ENCODE measurements at regions not wholly inside any gene's neighbourhood (a gene's known extent, or its start where the extent isn't known, plus 50 kb on each side); places are given as distances from the start of the nearest gene placed in this dataset.

DNA sequence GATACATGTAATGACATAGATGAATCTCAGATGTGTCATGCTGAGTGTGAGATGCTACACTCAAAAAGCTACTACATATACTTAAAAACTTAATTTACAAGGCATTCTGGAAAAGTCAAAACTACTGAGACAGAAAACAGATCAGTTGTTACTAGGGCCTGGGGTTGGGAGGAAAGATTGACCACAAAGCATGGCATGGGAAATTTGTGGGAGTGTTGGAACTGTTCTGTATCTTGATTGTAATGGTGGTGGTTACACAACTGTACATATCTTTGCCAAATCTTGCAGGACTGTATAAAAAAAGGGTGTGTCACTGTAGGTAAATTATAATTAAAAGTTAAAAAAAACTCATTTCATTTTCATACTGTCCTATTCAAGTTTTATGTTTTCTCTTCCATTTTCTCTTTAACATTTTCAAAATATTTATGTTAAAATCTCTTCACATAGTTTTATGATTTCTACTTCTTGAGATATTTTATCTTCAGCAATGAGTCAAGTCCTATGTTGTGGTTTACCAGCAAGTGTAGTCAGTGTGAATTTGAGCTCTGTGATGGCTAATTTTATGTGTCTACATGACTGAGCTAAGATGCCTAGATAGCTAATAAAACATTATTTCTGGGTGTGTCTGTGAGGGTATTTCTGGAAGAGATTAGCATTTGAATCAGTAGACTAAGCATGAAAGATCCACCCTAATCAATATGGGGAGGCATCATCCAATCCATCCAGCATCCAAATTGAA, 58.6 kb upstream of the VRK2 start:
- DNase-seq (ENCODE audit: low read depth in 1 of 2, low spot score in 1 of 2): no peak

DNA sequence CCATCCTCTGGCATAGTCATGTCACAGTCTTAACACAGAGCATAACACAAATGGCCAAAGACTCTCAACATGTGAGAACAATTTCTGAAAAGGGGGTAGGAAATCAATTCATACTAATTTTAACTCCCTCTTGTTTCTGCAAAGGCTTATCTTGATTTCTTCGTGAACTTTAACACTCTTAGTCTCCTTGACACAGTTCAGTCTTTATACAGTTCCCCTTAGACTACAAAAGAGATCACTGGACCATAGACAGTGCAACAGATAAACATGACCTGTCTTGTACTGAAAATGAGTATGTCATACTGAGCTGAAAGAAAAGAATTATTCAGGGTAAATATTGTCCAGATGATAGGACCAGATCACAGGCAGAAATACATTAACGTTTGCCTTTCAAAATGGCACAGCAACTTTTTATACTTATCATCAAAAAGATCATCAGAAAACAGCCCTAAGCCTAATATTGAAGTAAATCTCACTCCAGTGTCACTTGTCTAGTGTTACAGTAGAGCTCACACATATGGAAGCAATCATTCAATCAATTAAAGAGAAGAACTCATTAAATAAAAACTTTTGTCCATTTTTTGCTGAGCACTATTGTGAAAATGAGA, 56.4 kb upstream of the VRK2 start:
- DNase-seq (ENCODE audit: low read depth in 1 of 2, low spot score in 1 of 2): no peak

Measured in activated CD4-positive, alpha-beta T cell treated with anti-CD3 and anti-CD28 coated beads, Interleukin-2, amount 50 U/mL, for 24 hours (primary cell).